Prostate gland (tissue), 2 donors: ENCODE measurements at regions not wholly inside any gene's neighbourhood (a gene's known extent, or its start where the extent isn't known, plus 50 kb on each side); places are given as distances from the start of the nearest gene placed in this dataset.
A peak's percentile ranks its signal among the peaks of the same experiment; 100 is the strongest.
"Not testable (repeated sequence)": the region's sequence is repeated elsewhere in the genome, so short reads cannot be mapped to it uniquely, and the experiment has no call there.

Source experiments
- DNase-seq: peaks from one replicate; pipeline ENCODE4 v3.0.0-alpha.2; 2019; ENCODE audit warnings: low spot score
- H3K27ac ChIP-seq, 2 donors: fragments of 200-600 bp; sonication (generic); 2 replicates each; pipeline ENCODE4 v1.5.1; 2017 to 2019
- H3K27me3 ChIP-seq: fragments of 200-600 bp; sonication (generic); replicated peaks from 2 replicates; pipeline ENCODE4 v1.5.1; 2019; ENCODE audit not compliant: insufficient read depth
- H3K36me3 ChIP-seq, 2 donors: fragments of 200-600 bp; sonication (generic); 1 replicate in 1 of 2; 2 replicates in 1 of 2; pipeline versions ENCODE4 v1.5.1 to v1.8.1; 2017 to 2019
- H3K4me1 ChIP-seq: fragments of 200-600 bp; sonication (generic); replicated peaks from 2 replicates; pipeline ENCODE4 v1.5.1; 2019
- H3K4me3 ChIP-seq, 2 donors: fragments of 200-600 bp; sonication (generic); 2 replicates each; pipeline ENCODE4 v1.5.1; 2017 to 2019
- H3K9me3 ChIP-seq: fragments of 200-600 bp; sonication (generic); 2 replicates; pipeline ENCODE4 v1.5.1; 2017
- POLR2A ChIP-seq: fragments of 450-650 bp; IDR thresholded peaks from one replicate; pipeline ENCODE4 v1.6.1; 2016; ENCODE audit warnings: antibody characterized with exemption, mild to moderate bottlenecking
- POLR2AphosphoS5 ChIP-seq: sonication (generic); formaldehyde crosslinking; IDR thresholded peaks from one replicate; pipeline ENCODE4 v1.6.1; 2017; ENCODE audit warnings: antibody characterized with exemption
- WGBS: methylation state at CpG from one replicate; pipeline ENCODE4 v1.1.5; 2018; 5-methylcytosine and 5-hydroxymethylcytosine counted together
- intact Hi-C: fragments of 100-400 bp; cut with DNase I; formaldehyde crosslinking; loops from one replicate; pipeline ENCODE4 v1.14.2; 2022
- TF ChIP-seq, protein P1 (sequence below), 4 experiments: fragments of 200-600 bp in 2 of 4; fragments of 450-650 bp in 2 of 4; sonication (generic) in 2 of 4; IDR thresholded peaks; 1 replicate in 3 of 4; 2 replicates in 1 of 4; pipeline ENCODE4 v1.5.1; 2016 to 2019; ENCODE audit warnings: antibody characterized with exemption in 4 of 4, mild to moderate bottlenecking in 2 of 4, moderate library complexity in 2 of 4

- 49% methylated on average over 6 of the region's 6 CpGs for WGBS
- TF ChIP-seq POLR2A: no peak
- TF ChIP-seq, protein P1, sequence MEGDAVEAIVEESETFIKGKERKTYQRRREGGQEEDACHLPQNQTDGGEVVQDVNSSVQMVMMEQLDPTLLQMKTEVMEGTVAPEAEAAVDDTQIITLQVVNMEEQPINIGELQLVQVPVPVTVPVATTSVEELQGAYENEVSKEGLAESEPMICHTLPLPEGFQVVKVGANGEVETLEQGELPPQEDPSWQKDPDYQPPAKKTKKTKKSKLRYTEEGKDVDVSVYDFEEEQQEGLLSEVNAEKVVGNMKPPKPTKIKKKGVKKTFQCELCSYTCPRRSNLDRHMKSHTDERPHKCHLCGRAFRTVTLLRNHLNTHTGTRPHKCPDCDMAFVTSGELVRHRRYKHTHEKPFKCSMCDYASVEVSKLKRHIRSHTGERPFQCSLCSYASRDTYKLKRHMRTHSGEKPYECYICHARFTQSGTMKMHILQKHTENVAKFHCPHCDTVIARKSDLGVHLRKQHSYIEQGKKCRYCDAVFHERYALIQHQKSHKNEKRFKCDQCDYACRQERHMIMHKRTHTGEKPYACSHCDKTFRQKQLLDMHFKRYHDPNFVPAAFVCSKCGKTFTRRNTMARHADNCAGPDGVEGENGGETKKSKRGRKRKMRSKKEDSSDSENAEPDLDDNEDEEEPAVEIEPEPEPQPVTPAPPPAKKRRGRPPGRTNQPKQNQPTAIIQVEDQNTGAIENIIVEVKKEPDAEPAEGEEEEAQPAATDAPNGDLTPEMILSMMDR (IDR thresholded peaks at IDR 0.05): peak in 3 of 4 experiments; percentile 33 to 58 (median 49)
- peak; percentile 19 for TF ChIP-seq POLR2AphosphoS5
- intact Hi-C loops: loop anchor here (5.0 kb wide), 1 partner anchor 163 kb away; no protein-coding TSS in a partner anchor
- no peak overlapping the region for H3K27ac ChIP-seq
- peak; percentile 11 for DNase-seq
- H3K27me3 ChIP-seq: no peaks in the 10 kb centered on the region
- no peaks in the 10 kb centered on the region for H3K4me1 ChIP-seq
- H3K36me3 ChIP-seq: no peaks in the 10 kb centered on the region
- no peak overlapping the region for H3K4me3 ChIP-seq
- H3K9me3 ChIP-seq: no peaks in the 10 kb centered on the region
Measured at GRCh38 chr2:63698786-63699548, 110.2 kb downstream of the MDH1 start.

DNA sequence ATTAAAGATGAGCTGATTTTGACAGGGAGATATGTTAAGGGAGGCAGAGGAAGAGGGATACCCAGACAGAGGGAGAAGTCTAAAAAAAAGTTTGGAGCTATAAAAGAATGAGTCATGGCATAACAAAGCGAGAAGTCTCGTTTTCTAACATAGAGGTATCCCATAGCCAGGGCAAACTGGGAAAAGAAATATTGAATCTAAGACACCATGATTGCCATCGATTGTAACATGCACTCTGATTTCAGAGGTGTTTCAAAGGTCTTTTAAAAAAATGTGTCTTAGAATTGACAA, 110.7 kb downstream of the MDH1 start:
- no peaks in the 10 kb centered on the region for H3K36me3 ChIP-seq
- no peaks in the 10 kb centered on the region for H3K4me1 ChIP-seq
- intact Hi-C loops: loop anchor here (5.0 kb wide), 1 partner anchor 163 kb away; no protein-coding TSS in a partner anchor
- 76% methylated on average over 3 of the region's 3 CpGs for WGBS
- TF ChIP-seq POLR2AphosphoS5: no peak
- no peak for TF ChIP-seq POLR2A
- TF ChIP-seq, protein P1 (IDR thresholded peaks at IDR 0.05): no peak
- no peaks in the 10 kb centered on the region for H3K27me3 ChIP-seq
- no peak overlapping the region for H3K4me3 ChIP-seq
- no peaks in the 10 kb centered on the region for H3K9me3 ChIP-seq
- DNase-seq: no peak
- H3K27ac ChIP-seq: no peak overlapping the region

- no peak overlapping the region for H3K27ac ChIP-seq
- TF ChIP-seq, protein P1 (IDR thresholded peaks at IDR 0.05): no peak
- no peak for TF ChIP-seq POLR2A
- no peak for TF ChIP-seq POLR2AphosphoS5
- no peak overlapping the region for H3K4me3 ChIP-seq
- no peaks in the 10 kb centered on the region for H3K36me3 ChIP-seq
- DNase-seq: no peak
- no peaks in the 10 kb centered on the region for H3K9me3 ChIP-seq
- intact Hi-C loops: no loop called here
- no peaks in the 10 kb centered on the region for H3K4me1 ChIP-seq
- no peaks in the 10 kb centered on the region for H3K27me3 ChIP-seq
- WGBS: 79% methylated on average over 3 of the region's 3 CpGs
Measured at GRCh38 chr2:63700271-63700670, 111.5 kb downstream of the MDH1 start.

DNA sequence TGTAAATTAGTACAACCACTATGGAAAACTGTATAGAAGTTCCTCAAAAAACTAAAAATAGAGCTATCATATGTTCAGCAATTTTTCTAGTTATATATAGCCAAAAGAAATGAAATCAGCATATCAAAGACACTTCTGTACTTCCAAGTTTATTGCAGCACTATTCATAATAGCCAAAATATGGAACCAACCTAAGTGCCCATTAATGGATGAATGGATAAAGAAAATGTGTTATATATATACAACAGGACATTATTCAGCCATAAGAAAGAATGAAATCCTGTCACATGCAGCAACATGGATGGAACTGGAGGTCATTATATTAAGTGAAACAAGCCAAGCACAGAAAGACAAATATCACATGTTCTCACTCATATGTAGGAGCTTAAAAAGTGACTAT, 112.6 kb downstream of the MDH1 start:
- intact Hi-C loops: no loop called here
- Histone ChIP-seq H3K36me3 (no peaks in the 10 kb centered on the region), H3K4me1 (no peaks in the 10 kb centered on the region), H3K27ac (no peak overlapping the region), H3K4me3 (no peak overlapping the region), H3K9me3 (no peaks in the 10 kb centered on the region), H3K27me3 (no peaks in the 10 kb centered on the region)
- no peak for DNase-seq
- TF ChIP-seq, protein P1 (IDR thresholded peaks at IDR 0.05): no peak
- TF ChIP-seq POLR2A: no peak
- no peak for TF ChIP-seq POLR2AphosphoS5

DNA sequence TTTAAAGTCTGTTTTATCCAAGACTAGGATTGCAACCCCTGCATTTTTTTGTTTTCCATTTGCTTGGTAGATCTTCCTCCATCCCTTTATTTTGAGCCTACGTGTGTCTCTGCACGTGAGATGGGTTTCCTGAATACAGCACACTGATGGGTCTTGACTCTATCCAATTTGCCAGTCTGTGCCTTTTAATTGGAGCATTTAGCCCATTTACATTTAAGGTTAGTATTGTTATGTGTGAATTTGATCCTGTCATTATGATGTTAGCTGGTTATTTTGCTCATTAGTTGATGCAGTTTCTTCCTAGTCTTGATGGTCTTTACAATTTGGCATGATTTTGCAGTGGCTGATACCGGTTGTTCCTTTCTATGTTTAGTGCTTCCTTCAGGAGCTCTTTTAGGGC, 117.3 kb downstream of the MDH1 start:
- H3K27ac ChIP-seq, DNase-seq, intact Hi-C loops, H3K36me3 ChIP-seq, H3K4me3 ChIP-seq, H3K9me3 ChIP-seq, H3K4me1 ChIP-seq, H3K27me3 ChIP-seq: not testable (repeated sequence)
- WGBS: 89% methylated on average over 3 of the region's 3 CpGs
